Small intestine (tissue), 7 donors: ENCODE measurements at regions not wholly inside any gene's neighbourhood (a gene's known extent, or its start where the extent isn't known, plus 50 kb on each side); places are given as distances from the start of the nearest gene placed in this dataset.

ENCODE experiments used
- DNase-seq, 2 donors: peaks; one replicate each; pipeline versions ENCODE4 v3.0.0 to v3.0.0-alpha.2; 2013
- FAIRE-seq: peaks from 2 replicates; lab custom pipeline; 2012; peaks lifted over from hg19 to GRCh38; lab: Jason Lieb, UNC
- H3K27ac ChIP-seq, 3 donors: one replicate each; pipeline ENCODE4 v1.5.1; 2013; ENCODE audit warnings: low read length in 2 of 3, mild to moderate bottlenecking in 2 of 3, control low read depth in 1 of 3, inconsistent platforms in 1 of 3, low read depth in 1 of 3, moderate library complexity in 1 of 3
- H3K27me3 ChIP-seq, 3 donors: one replicate each; pipeline ENCODE4 v1.6.1; 2013; ENCODE audit warnings: low read length in 3 of 3, inconsistent platforms in 1 of 3; ENCODE audit not compliant: control insufficient read depth in 3 of 3, insufficient read depth in 3 of 3
- H3K36me3 ChIP-seq, 3 donors: one replicate each; pipeline ENCODE4 v1.6.1; 2013; ENCODE audit warnings: low read length in 3 of 3, inconsistent platforms in 1 of 3, low read depth in 1 of 3, mild to moderate bottlenecking in 1 of 3, moderate library complexity in 1 of 3; ENCODE audit not compliant: control insufficient read depth in 3 of 3, insufficient read depth in 2 of 3
- H3K4me1 ChIP-seq, 3 donors: one replicate each; pipeline ENCODE4 v1.6.1; 2013; ENCODE audit warnings: low read length in 2 of 3, inconsistent platforms in 1 of 3, low read depth in 1 of 3, mild to moderate bottlenecking in 1 of 3, moderate library complexity in 1 of 3; ENCODE audit not compliant: control insufficient read depth in 3 of 3, insufficient read depth in 2 of 3
- H3K4me3 ChIP-seq, 3 donors: one replicate each; pipeline ENCODE4 v1.5.1; 2013; ENCODE audit warnings: low read length in 3 of 3, control low read depth in 1 of 3, inconsistent platforms in 1 of 3, low read depth in 1 of 3, mild to moderate bottlenecking in 1 of 3, moderate library complexity in 1 of 3
- H3K9me3 ChIP-seq, 2 donors: one replicate each; pipeline ENCODE4 v1.6.1; 2013; ENCODE audit warnings: low read depth in 1 of 2, low read length in 1 of 2; ENCODE audit not compliant: control insufficient read depth in 2 of 2, insufficient read depth in 1 of 2
- WGBS, 3 donors: extraction: QIAGEN DNeasy Blood & Tissue Kit; methylation state at CpG; one replicate each; pipeline ENCODE4 v1.1.7; 2013; 5-methylcytosine and 5-hydroxymethylcytosine counted together
- donor health status: healthy with polysubstance abuse.
- donor health status: control.
- donor health status: control.
- donor health status: Bipolar disorder and iron deficiency.
- donor health status: healthy.

DNA sequence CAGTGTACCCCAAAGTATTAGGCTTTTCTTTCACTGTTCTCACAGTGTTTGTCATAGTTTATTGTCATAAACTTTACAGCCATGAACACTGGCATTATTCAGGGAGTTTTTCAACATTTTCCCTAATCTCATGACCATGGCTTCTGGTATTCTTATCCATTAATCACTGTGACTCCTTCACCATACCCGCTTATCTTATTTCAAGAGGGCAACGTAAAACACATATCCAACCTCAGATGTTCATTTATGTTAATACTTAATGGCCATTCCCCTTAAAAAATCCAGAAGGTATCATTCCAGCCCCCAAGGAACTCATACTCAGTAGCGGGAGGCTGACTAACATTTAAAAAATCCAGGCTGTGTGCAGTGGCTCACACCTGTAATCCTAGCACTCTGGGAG, 78.5 kb upstream of the RGS4 start:
- FAIRE-seq: no peak
- H3K9me3 ChIP-seq: no peaks in the 10 kb centered on the region
- no peak overlapping the region for H3K4me3 ChIP-seq
- H3K36me3 ChIP-seq: no peaks in the 10 kb centered on the region
- WGBS, 3 donors: 77 to 83% (median 79%) methylated on average over 3 of the region's 3 CpGs
- H3K27me3 ChIP-seq: peaks cover 0 to 3% (median 0%) of the 10 kb centered on the region in 3 donors
- no peak for DNase-seq
- H3K4me1 ChIP-seq: no peaks in the 10 kb centered on the region
- H3K27ac ChIP-seq: no peak overlapping the region

- 47 to 66% (median 49%) methylated on average over 3 of the region's 3 CpGs for WGBS, 3 donors
- FAIRE-seq: no peak
- Histone ChIP-seq H3K27me3 (peaks cover 0 to 3% (median 0%) of the 10 kb centered on the region in 3 donors), H3K4me3 (no peak overlapping the region), H3K36me3 (no peaks in the 10 kb centered on the region), H3K27ac (no peak overlapping the region), H3K4me1 (no peaks in the 10 kb centered on the region), H3K9me3 (no peaks in the 10 kb centered on the region)
- DNase-seq: no peak
These were observed 80.3 kb upstream of the RGS4 start for GRCh38 chr1:162988869-162989268.

- WGBS, 3 donors: 88 to 100% (median 93%) methylated on average over 1 of the region's 1 CpG
- FAIRE-seq: no peak
- no peaks in the 10 kb centered on the region for H3K4me1 ChIP-seq
These were observed 81.3 kb upstream of the RGS4 start for GRCh38 chr1:162987866-162988265.

GRCh38 chr1:162985816-162986435, 83.2 kb upstream of the RGS4 start:
- no peaks in the 10 kb centered on the region for H3K27me3 ChIP-seq
- no peak overlapping the region for H3K27ac ChIP-seq
- no peak for DNase-seq
- no peaks in the 10 kb centered on the region for H3K4me1 ChIP-seq
- WGBS, 3 donors: 77 to 86% (median 80%) methylated on average over 3 of the region's 3 CpGs
- H3K4me3 ChIP-seq: no peak overlapping the region
- H3K36me3 ChIP-seq: no peaks in the 10 kb centered on the region
- FAIRE-seq: no peak
- H3K9me3 ChIP-seq: no peaks in the 10 kb centered on the region

More at GRCh38 chr1:162987866-162988265, 81.3 kb upstream of the RGS4 start:
- DNase-seq: no peak
- H3K27me3 ChIP-seq: peaks cover 0 to 3% (median 0%) of the 10 kb centered on the region in 3 donors
- H3K9me3 ChIP-seq: no peaks in the 10 kb centered on the region
- no peak overlapping the region for H3K27ac ChIP-seq
- no peak overlapping the region for H3K4me3 ChIP-seq
- H3K36me3 ChIP-seq: no peaks in the 10 kb centered on the region

DNA sequence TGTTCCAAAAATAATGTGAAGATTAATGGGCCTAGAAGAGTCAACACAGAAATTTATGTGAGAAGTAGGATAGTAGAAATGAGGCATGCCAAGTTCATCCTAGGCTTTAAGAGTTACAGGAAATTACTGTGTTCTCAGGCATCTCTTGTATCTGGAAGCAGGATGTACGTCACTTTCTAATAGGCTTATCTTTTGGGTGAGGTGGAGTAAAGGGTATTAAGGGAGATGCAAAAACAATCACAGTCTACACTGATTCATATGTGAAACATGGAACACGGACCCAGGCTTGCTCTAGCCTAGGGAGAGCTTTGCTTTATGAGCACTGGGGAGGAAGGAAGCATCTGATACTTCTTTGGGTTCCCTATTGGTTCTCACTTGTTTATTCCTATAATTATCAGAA, 84.5 kb upstream of the RGS4 start:
- Histone ChIP-seq H3K4me3 (no peak overlapping the region), H3K27ac (no peak overlapping the region), H3K36me3 (no peaks in the 10 kb centered on the region), H3K4me1 (no peaks in the 10 kb centered on the region), H3K27me3 (no peaks in the 10 kb centered on the region), H3K9me3 (no peaks in the 10 kb centered on the region)
- FAIRE-seq (no peak), DNase-seq (no peak)
- 40 to 62% (median 45%) methylated on average over 2 of the region's 2 CpGs for WGBS, 3 donors

DNA sequence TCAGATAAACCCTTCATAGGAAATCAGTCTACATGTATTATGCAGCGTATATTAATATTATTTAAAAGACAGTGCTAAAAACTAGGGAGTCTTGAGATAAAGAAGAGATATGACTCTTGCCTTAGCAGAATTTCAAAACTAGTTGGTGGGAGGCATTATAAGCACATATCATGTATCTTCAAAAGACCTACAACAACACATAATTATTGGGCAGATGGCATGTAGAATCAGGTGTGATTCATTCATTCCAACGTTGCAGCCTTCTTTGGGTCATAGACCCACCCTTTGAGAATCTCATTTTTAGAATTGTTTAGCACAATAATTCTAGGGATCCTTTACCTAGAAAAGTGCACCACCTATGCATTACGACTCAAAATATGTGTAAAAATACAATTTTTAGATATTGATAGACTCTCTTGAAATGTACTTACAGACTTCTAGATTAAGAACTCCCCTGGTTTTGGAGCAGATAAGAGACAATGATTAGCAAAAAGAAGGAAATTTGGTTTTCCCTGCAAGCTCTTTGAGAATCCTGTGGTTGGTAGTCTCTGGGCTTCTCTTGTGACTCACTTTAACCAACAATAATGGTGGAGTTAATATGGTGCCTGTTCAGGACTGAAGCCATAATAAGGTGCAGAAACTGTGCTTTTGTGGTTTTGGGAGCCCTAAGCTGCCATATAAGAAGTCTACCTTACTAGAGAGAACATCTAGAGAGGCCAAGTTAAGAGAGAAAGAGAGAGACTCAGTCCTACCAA, 85.3 kb upstream of the RGS4 start:
- H3K27ac ChIP-seq: no peak overlapping the region
- no peak for FAIRE-seq
- no peak for DNase-seq
- H3K9me3 ChIP-seq: no peaks in the 10 kb centered on the region
- no peak overlapping the region for H3K4me3 ChIP-seq
- H3K27me3 ChIP-seq: no peaks in the 10 kb centered on the region
- no peaks in the 10 kb centered on the region for H3K36me3 ChIP-seq
- 68 to 83% (median 76%) methylated on average over 3 of the region's 3 CpGs for WGBS, 3 donors
- H3K4me1 ChIP-seq: no peaks in the 10 kb centered on the region

GRCh38 chr1:162982364-162982763, 86.8 kb upstream of the RGS4 start:
- Histone ChIP-seq H3K4me1 (no peaks in the 10 kb centered on the region), H3K4me3 (no peak overlapping the region), H3K27me3 (no peaks in the 10 kb centered on the region), H3K36me3 (no peaks in the 10 kb centered on the region), H3K9me3 (no peaks in the 10 kb centered on the region), H3K27ac (no peak overlapping the region)
- FAIRE-seq (no peak), DNase-seq (no peak)

DNA sequence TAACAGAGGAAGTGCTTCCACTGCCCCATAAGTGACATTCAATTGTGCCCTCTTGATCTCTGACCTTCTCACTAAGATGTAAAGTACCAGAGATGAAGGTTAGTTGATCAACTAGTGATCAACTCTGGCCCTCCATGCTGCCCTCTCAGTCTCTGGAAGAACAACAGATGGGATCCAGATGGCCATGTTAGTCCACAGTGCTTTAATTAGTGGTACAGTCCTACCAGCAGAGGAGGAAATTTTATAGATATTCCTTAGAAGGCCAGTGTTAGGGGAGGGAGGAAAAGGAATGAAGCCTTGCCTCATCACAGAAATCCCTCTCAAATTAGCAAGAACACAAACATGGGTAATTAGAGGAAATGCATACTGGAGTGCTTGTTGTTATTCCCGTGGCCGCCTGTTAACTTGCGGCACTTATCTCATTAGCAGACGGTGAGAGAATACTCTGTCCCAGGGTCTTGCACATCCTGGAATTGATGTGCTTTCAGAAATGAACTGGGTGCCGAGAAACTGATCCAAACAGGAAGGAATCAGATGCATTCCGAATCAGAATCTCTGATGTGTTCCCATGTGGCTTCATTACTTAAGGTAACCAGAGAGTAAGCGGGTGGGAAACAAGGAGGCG, 91.1 kb upstream of the RGS4 start:
- Histone ChIP-seq H3K9me3 (no peaks in the 10 kb centered on the region), H3K27me3 (no peaks in the 10 kb centered on the region), H3K4me1 (no peaks in the 10 kb centered on the region), H3K4me3 (no peak overlapping the region), H3K27ac (no peak overlapping the region), H3K36me3 (no peaks in the 10 kb centered on the region)
- 81 to 91% (median 89%) methylated on average over 8 of the region's 8 CpGs for WGBS, 3 donors
- DNase-seq (no peak), FAIRE-seq (no peak)
